ENCODE measurements at regions not wholly inside any gene's neighbourhood (a gene's known extent, or its start where the extent isn't known, plus 50 kb on each side); places are given as distances from the start of the nearest gene placed in this dataset.

DNA sequence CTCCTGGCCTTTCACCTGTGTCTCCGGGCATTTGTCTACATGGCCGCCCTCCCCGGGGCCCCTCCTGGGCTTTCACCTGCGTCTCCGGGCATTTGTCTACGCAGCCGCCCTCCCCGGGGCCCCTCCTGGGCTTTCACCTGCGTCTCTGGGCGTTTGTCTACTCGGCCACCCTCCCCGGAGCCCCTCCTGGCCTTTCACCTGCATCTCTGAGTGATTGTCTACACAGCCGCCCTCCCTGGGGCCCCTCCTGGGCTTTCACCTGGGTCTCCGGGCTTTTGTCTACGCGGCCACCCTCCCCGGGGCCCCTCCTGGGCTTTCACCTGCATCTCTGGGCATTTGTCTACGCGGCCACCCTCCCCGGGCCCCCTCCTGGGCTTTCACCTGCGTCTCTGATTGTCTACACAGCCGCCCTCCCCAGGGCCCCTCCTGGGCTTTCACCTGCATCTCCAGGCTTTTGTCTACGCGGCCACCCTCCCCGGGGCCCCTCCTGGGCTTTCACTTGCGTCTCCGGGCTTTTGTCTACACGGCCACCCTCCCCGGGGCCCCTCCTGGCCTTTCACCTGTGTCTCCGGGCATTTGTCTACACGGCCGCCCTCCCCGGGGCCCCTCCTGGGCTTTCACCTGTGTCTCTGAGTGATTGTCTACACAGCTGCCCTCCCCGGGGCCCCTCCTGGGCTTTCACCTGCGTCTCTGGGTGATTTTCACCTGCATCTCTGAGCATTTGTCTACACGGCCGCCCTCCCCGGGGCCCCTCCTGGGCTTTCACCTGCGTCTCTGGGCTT, 68.0 kb upstream of the GALNT9 start:
- H3K27ac ChIP-seq = no peak overlapping the region
- no peak overlapping the region for H3K4me3 ChIP-seq

- no peak overlapping the region for H3K27ac ChIP-seq
- H3K4me3 ChIP-seq = no peak overlapping the region
Measured at GRCh38 chr12:132396657-132397056, 67.3 kb upstream of the GALNT9 start.

GRCh38 chr12:132395908-132396305, 66.5 kb upstream of the GALNT9 start:
- no peak overlapping the region for H3K4me3 ChIP-seq

DNA sequence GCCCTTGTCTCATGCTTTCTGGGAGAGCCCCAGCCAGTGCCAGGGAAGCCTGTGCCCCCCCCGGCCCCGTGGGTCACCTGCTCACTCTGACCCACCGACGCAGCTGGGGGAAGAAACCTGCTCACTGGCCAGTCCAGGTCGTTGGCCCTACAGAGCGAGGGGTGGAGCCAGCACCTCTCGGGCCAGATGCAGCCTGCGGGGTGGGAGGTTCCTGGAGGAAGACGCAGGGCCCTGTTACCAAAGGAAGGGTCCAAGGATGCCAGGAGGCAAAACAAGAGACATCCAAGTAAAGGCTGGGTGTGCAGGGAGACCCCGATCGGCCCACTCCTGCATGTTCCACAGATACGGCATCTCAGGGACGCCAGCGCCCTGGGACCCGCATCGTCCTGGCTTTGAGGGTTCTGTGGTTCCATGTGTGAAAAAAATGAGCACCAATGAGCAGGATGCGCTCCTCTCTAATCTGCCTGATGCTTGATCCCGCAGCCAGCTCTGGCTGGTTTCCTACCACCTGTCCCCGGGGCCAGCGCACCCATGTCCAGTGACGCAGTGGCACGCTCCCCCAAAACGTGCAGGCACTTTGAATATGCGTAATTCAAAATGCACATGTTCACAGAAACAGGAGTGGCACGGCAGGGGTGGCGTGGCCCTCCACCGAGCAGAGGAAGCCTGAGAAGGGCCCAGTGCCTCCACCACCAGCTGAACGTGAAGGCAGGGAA, 66.0 kb upstream of the GALNT9 start:
- Histone ChIP-seq H3K4me3 (no peak overlapping the region), H3K27ac (no peak overlapping the region)

More at GRCh38 chr12:132395908-132396305, 66.5 kb upstream of the GALNT9 start:
- H3K27ac ChIP-seq = no peak overlapping the region

GRCh38 chr12:132393991-132394949, 64.9 kb upstream of the GALNT9 start:
- H3K27ac ChIP-seq = no peak overlapping the region
- H3K4me3 ChIP-seq = no peak overlapping the region

DNA sequence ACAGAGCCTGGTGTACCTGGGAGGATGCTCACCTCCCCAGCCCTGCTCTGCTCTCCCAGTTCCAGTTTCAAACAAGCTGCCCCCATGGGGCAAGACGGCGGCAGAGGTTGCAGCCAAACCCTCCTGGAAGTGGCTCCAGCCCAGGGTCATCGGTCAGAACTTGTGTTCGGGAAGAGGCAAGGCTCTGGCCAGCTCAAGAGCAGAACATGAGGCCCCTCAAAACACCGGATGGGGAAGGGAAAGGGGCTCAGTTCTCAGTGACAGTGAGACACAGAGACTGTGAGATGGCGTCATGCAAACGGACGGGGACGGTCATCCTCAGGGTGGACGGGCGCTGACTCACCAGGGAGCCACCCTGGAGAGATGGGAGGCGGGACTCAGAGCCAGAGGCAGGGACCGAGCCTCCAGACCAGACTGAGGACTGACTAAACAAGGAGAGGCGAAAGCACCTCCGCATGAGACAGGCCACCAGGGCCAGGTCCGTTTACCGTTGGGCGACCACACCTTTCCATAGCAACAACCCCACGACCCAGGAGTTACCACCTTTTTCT, 63.9 kb upstream of the GALNT9 start:
- no peak overlapping the region for H3K4me3 ChIP-seq

GRCh38 chr12:132392389-132393244, 63.2 kb upstream of the GALNT9 start:
- no peak overlapping the region for H3K4me3 ChIP-seq
- H3K27ac ChIP-seq = no peak overlapping the region

More for the DNA sequence above, 63.9 kb upstream of the GALNT9 start:
- H3K27ac ChIP-seq = no peak overlapping the region

- H3K4me3 ChIP-seq = no peak overlapping the region
- no peak overlapping the region for H3K27ac ChIP-seq
Measured at GRCh38 chr12:132391326-132392041, 62.1 kb upstream of the GALNT9 start.

GRCh38 chr12:132390287-132391076, 61.1 kb upstream of the GALNT9 start:
- Histone ChIP-seq H3K4me3 (no peak overlapping the region), H3K27ac (no peak overlapping the region)

DNA sequence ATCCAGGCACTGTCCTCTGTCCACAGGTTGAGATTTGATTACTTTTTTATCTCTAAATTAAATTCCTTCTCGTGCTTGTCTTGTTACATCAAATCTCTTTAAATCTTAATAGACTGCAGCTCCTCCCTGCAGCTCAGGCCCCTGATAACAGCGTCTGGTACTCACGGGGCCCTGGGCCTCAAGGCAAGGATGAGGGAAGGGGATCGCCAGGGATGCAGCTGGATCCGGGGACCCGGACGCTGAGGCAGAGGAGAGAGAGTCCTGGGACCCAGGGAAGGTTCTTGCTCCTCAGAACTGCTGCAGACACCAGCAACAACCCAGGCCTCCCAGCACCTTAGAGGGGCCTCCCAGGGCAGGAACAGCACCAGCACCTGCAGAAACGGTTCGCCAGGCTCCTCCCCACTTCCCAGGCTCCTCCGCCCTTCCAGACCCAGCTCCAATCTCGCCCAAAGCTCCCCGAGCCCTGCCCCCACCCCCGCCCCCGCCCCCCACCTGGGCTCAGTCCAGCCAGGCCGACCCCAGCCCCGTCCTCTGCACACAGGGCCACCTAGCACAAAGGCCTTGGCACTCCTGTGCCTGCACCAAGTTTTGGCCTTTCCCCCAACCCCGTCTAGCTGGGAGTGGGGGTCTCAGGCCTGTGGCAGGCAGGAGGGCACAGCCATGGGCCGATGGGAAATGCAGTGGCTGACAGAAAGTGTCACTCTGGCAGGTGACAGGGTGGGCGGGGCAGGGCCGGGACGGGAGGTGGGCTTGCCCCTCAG, 60.3 kb upstream of the GALNT9 start:
- Histone ChIP-seq H3K27ac (no peak overlapping the region), H3K4me3 (no peak overlapping the region)

DNA sequence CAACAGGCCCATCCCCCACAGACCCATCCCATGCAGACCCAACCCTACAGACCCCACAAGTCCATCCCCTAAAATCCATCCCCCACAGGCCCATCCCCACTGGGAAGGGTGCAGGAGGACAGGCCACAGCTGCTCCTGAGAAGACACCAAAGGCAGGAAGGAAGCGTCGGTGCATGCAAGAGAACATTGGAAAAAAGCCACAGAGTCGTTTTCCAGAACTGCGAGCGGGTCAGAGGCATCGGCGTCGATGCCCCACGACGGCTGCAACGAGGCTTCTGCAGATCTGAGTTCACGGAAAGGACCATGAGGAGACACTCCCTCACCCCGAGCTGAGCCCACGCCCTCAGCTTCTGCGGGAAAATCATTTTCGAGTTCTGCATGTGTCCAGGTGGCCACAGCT, 59.6 kb upstream of the GALNT9 start:
- no peak overlapping the region for H3K4me3 ChIP-seq
- no peak overlapping the region for H3K27ac ChIP-seq

- Histone ChIP-seq H3K4me3 (no peak overlapping the region), H3K27ac (no peak overlapping the region)
Measured at GRCh38 chr12:132388379-132389015, 59.1 kb upstream of the GALNT9 start.

- H3K4me3 ChIP-seq = no peak overlapping the region
- no peak overlapping the region for H3K27ac ChIP-seq
Measured at GRCh38 chr12:132386926-132387497, 57.6 kb upstream of the GALNT9 start.

- Histone ChIP-seq H3K27ac (no peak overlapping the region), H3K4me3 (no peak overlapping the region)
Measured at GRCh38 chr12:132385923-132386751, 56.7 kb upstream of the GALNT9 start.
